NT2/D1 (cell line): ENCODE measurements at regions not wholly inside any gene's neighbourhood (a gene's known extent, or its start where the extent isn't known, plus 50 kb on each side); places are given as distances from the start of the nearest gene placed in this dataset.

Experiments
- SUZ12 ChIP-seq: IDR thresholded peaks from 2 replicates; pipeline ENCODE4 v1.6.1; 2011; ENCODE audit not compliant: insufficient read length, insufficient read depth; ENCODE audit errors: extremely low read depth
- YY1 ChIP-seq: IDR thresholded peaks from 2 replicates; pipeline ENCODE4 v1.6.1; 2011; ENCODE audit not compliant: insufficient read length, insufficient read depth

GRCh38 chr9:99400184-99400731 is 178.2 kb downstream of the SEC61B start:
- no peak for TF ChIP-seq SUZ12
- no peak for TF ChIP-seq YY1
